Neuronal stem cell (in vitro differentiated cells): ENCODE measurements at regions not wholly inside any gene's neighbourhood (a gene's known extent, or its start where the extent isn't known, plus 50 kb on each side); places are given as distances from the start of the nearest gene placed in this dataset.

ENCODE experiments used
- DNase-seq: peaks from one replicate; pipeline ENCODE4 v3.0.0-alpha.2; 2013; ENCODE audit warnings: low spot score
- H2AFZ ChIP-seq: one replicate; pipeline ENCODE4 v1.6.1; 2013; ENCODE audit warnings: mild to moderate bottlenecking, low read length, inconsistent platforms
- H2AK5ac ChIP-seq: 2 replicates; pipeline ENCODE4 v1.6.1; 2013; ENCODE audit warnings: low read depth, mild to moderate bottlenecking, inconsistent platforms, low read length, moderate library complexity, mixed read lengths
- H2BK120ac ChIP-seq: 2 replicates; pipeline ENCODE4 v1.6.1; 2013; ENCODE audit warnings: low read depth, mild to moderate bottlenecking, inconsistent platforms, low read length, moderate library complexity, mixed read lengths
- H2BK12ac ChIP-seq: one replicate; pipeline ENCODE4 v1.6.1; 2013; ENCODE audit warnings: low read length, inconsistent platforms
- H2BK15ac ChIP-seq: 2 replicates; pipeline ENCODE4 v1.6.1; 2013; ENCODE audit warnings: mild to moderate bottlenecking, low read length, inconsistent platforms, mixed read lengths
- H2BK5ac ChIP-seq: one replicate; pipeline ENCODE4 v1.6.1; 2013; ENCODE audit warnings: inconsistent platforms, mild to moderate bottlenecking, low read length, moderate library complexity
- H3K14ac ChIP-seq: one replicate; pipeline ENCODE4 v1.6.1; 2013; ENCODE audit warnings: low read length, inconsistent platforms
- H3K18ac ChIP-seq: 2 replicates; pipeline ENCODE4 v1.6.1; 2013; ENCODE audit warnings: low read length, inconsistent platforms
- H3K23ac ChIP-seq: 2 replicates; pipeline ENCODE4 v1.6.1; 2013; ENCODE audit warnings: low read depth, mild to moderate bottlenecking, mixed read lengths, low read length, inconsistent platforms; ENCODE audit not compliant: poor library complexity
- H3K27ac ChIP-seq: replicated peaks from 3 replicates; pipeline ENCODE4 v1.5.1; 2013; ENCODE audit warnings: low read length, inconsistent platforms
- H3K27me3 ChIP-seq, 3 experiments: 2 replicates each; pipeline ENCODE4 v1.6.1; 2013; ENCODE audit warnings: low read length in 3 of 3, mild to moderate bottlenecking in 2 of 3, inconsistent platforms in 1 of 3, low read depth in 1 of 3, mixed read lengths in 1 of 3, moderate library complexity in 1 of 3; ENCODE audit not compliant: control insufficient read depth in 3 of 3, insufficient read depth in 3 of 3
- H3K36me3 ChIP-seq, 2 donors: replicated peaks in 1 of 2; 2 replicates each; pipeline ENCODE4 v1.6.1; 2013; ENCODE audit warnings: low read length in 2 of 2; ENCODE audit not compliant: control insufficient read depth in 2 of 2, insufficient read depth in 2 of 2
- H3K4ac ChIP-seq: 2 replicates; pipeline ENCODE4 v1.6.1; 2013; ENCODE audit warnings: inconsistent platforms, mild to moderate bottlenecking, low read length, moderate library complexity
- H3K4me1 ChIP-seq, 2 donors: 1 replicate in 1 of 2; 2 replicates in 1 of 2; pipeline ENCODE4 v1.6.1; 2013; ENCODE audit warnings: low read length in 2 of 2, low read depth in 1 of 2; ENCODE audit not compliant: control insufficient read depth in 2 of 2, insufficient read depth in 1 of 2
- H3K4me2 ChIP-seq: one replicate; pipeline ENCODE4 v1.6.1; 2013; ENCODE audit warnings: mild to moderate bottlenecking, low read length, inconsistent platforms; ENCODE audit not compliant: insufficient read depth, poor library complexity, severe bottlenecking
- H3K4me3 ChIP-seq, 2 donors: 2 replicates each; pipeline ENCODE4 v1.5.1; 2013; ENCODE audit warnings: low read length in 2 of 2, mild to moderate bottlenecking in 2 of 2, inconsistent platforms in 1 of 2, moderate library complexity in 1 of 2
- H3K79me1 ChIP-seq: one replicate; pipeline ENCODE4 v1.6.1; 2013; ENCODE audit warnings: low read depth, mild to moderate bottlenecking, inconsistent platforms, low read length, moderate library complexity
- H3K9ac ChIP-seq: one replicate; pipeline ENCODE4 v1.6.1; 2013; ENCODE audit warnings: mild to moderate bottlenecking, low read depth, low read length, inconsistent platforms; ENCODE audit not compliant: poor library complexity
- H3K9me3 ChIP-seq, 2 donors: replicated peaks in 1 of 2; 2 replicates each; pipeline versions ENCODE3 to v1.6.1; 2013; ENCODE audit warnings: low read length in 2 of 2, mild to moderate bottlenecking in 2 of 2, inconsistent platforms in 1 of 2, low read depth in 1 of 2, mixed read lengths in 1 of 2, moderate library complexity in 1 of 2; ENCODE audit not compliant: control insufficient read depth in 2 of 2, insufficient read depth in 1 of 2
- H4K8ac ChIP-seq: one replicate; pipeline ENCODE4 v1.6.1; 2013; ENCODE audit warnings: low read depth, mild to moderate bottlenecking, inconsistent platforms, low read length, moderate library complexity
- H4K91ac ChIP-seq: one replicate; pipeline ENCODE4 v1.6.1; 2013; ENCODE audit warnings: low read length, low read depth, mild to moderate bottlenecking, inconsistent platforms; ENCODE audit not compliant: poor library complexity
- WGBS, 2 donors: extraction: QIAGEN DNeasy Blood & Tissue Kit; methylation state at CpG; one replicate each; pipeline ENCODE4 v1.1.7; 2013; ENCODE audit warnings: missing lambda C conversion rate in 2 of 2, mixed read lengths in 1 of 2; ENCODE audit not compliant: insufficient read length in 2 of 2, insufficient replicate concordance in 1 of 2; ENCODE audit errors: extremely low coverage in 2 of 2; 5-methylcytosine and 5-hydroxymethylcytosine counted together

DNA sequence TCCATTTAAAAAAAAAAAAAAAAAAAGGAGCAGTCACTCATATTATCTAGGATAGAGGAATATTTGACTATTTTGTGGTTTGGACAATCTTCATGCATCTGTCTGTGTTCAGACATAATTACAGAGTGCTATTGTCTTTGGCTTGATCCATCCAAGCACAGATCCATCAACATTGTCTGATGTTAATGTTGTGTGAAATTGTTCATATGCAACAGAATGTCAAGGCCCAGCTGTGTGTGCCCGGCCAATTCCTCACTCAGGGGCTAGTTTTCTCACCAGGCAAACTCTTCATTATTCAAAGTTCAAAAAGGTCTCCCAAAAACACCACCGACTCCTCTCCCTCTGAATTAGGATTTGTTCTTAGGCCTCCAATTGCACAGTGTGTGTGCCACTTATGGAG lies 324.9 kb upstream of the TMTC1 start:
- Histone ChIP-seq H2BK12ac (no peak overlapping the region), H3K27ac (no peak overlapping the region), H3K9me3 (peaks cover 0 to 5% of the 10 kb centered on the region in 2 donors), H3K4ac (no peak overlapping the region), H3K4me1 (no peaks in the 10 kb centered on the region), H3K23ac (no peak overlapping the region), H3K4me2 (no peak overlapping the region), H2BK120ac (no peak overlapping the region), H2BK5ac (no peak overlapping the region), H3K36me3 (no peaks in the 10 kb centered on the region), H4K8ac (no peak overlapping the region), H4K91ac (no peak overlapping the region), H3K18ac (no peak overlapping the region), H2AFZ (no peak overlapping the region), H3K27me3 (no peaks in the 10 kb centered on the region), H2BK15ac (no peak overlapping the region), H3K4me3 (no peak overlapping the region), H2AK5ac (no peak overlapping the region), H3K79me1 (no peaks in the 10 kb centered on the region), H3K14ac (no peak overlapping the region), H3K9ac (no peak overlapping the region)
- DNase-seq: no peak
- WGBS, 2 donors: no CpG with 5 or more reads among the region's 2 CpGs

DNA sequence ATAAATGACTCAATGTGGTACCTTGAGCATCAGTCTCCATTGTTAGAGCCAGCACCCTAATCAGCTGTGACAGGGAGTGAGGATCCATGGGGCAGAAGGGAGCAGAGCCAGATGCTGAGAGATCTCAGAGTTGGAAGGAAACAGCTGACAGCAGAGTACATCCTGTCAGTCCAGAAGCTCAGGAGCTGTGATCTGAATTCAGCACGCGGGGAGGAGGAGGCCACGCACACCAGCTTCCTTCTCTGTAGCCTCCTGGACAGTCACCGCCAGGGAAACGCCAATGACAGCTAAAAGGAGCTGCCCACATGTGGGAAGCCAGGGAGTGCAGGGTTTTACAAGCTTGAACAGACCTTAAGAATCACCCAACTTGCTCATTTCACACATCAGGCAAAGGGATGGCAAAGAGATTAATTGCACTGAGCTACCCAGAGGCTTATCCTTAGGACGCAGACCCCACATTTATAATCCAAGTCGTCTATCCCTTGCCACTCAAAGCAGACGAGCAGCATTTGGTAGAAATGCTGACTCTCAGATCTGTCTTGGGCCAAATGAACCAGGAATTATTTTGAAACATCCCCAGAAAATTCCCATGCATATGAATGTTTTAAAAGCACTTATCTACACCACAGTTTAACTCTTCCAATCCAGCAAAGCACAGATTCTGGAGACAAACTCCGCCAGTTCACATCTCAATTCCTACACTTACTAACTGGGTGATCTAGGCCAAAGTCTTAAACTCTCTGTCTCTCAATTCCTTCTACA lies 322.6 kb upstream of the TMTC1 start:
- no peaks in the 10 kb centered on the region for H3K27me3 ChIP-seq
- no peak overlapping the region for H2BK15ac ChIP-seq
- H3K4me1 ChIP-seq: no peaks in the 10 kb centered on the region
- H3K27ac ChIP-seq: no peak overlapping the region
- peaks cover 0 to 5% of the 10 kb centered on the region in 2 donors for H3K9me3 ChIP-seq
- H2AFZ ChIP-seq: peak overlapping the region; percentile 45
- no peak overlapping the region for H3K4me2 ChIP-seq
- H4K8ac ChIP-seq: no peak overlapping the region
- H2BK5ac ChIP-seq: no peak overlapping the region
- no peak overlapping the region for H4K91ac ChIP-seq
- H3K4ac ChIP-seq: no peak overlapping the region
- H3K9ac ChIP-seq: no peak overlapping the region
- H2AK5ac ChIP-seq: no peak overlapping the region
- H3K14ac ChIP-seq: no peak overlapping the region
- no peak overlapping the region for H2BK12ac ChIP-seq
- no peaks in the 10 kb centered on the region for H3K36me3 ChIP-seq
- H2BK120ac ChIP-seq: no peak overlapping the region
- no peak overlapping the region for H3K23ac ChIP-seq
- H3K79me1 ChIP-seq: no peaks in the 10 kb centered on the region
- WGBS, 2 donors: no CpG with 5 or more reads among the region's 9 CpGs
- DNase-seq: no peak
- no peak overlapping the region for H3K18ac ChIP-seq
- H3K4me3 ChIP-seq: no peak overlapping the region

DNA sequence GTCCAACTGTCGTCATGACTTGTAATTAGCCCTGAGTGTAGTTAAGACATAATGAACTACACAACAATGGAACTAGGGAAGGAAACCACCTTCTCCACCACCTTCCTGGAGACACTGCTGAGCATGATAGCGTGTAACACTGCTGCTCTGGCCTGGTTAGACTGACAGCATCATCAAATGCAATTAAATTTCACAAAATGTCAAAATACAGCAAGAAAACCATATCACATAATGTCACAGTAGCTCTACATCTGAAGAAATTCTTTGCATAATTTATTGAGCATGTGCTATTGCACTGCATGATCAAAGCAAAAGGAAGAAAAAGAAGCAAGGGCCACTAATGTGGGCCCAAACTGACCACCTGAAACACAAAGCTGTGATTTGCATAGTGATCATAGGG lies 321.8 kb upstream of the TMTC1 start:
- Histone ChIP-seq H3K79me1 (no peaks in the 10 kb centered on the region), H3K27me3 (no peaks in the 10 kb centered on the region), H3K4me3 (no peak overlapping the region), H3K4me1 (no peaks in the 10 kb centered on the region), H3K23ac (no peak overlapping the region), H3K36me3 (no peaks in the 10 kb centered on the region), H3K27ac (no peak overlapping the region), H2AFZ (no peak overlapping the region), H2BK15ac (no peak overlapping the region), H3K14ac (no peak overlapping the region), H3K9me3 (peaks cover 0 to 5% of the 10 kb centered on the region in 2 donors), H3K4ac (no peak overlapping the region), H2BK5ac (no peak overlapping the region), H2AK5ac (no peak overlapping the region), H4K8ac (no peak overlapping the region), H3K9ac (no peak overlapping the region), H3K4me2 (no peak overlapping the region), H3K18ac (no peak overlapping the region), H2BK12ac (no peak overlapping the region), H2BK120ac (no peak overlapping the region), H4K91ac (no peak overlapping the region)
- no CpG with 5 or more reads among the region's 2 CpGs for WGBS, 2 donors
- no peak for DNase-seq

DNA sequence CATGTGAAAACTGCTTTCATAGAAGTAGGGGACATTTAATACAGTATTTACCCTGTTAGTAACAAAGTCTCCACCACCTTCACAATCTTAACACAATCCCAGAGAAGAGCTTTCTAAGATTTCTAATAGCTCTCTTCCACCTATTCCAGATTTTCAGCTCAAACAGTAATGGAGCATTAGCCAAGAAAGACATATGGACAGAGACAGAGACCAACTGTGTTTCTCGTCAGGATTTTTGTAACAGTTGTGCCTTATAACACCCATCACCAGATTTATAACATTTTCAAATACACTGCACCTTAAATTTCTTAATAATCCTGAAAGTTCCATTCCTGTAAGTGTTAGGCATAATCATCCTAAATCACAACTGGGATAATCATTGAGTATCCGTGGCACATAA lies 321.2 kb upstream of the TMTC1 start:
- peaks cover 0 to 5% of the 10 kb centered on the region in 2 donors for H3K9me3 ChIP-seq
- no peak overlapping the region for H3K23ac ChIP-seq
- H3K9ac ChIP-seq: no peak overlapping the region
- H2AFZ ChIP-seq: no peak overlapping the region
- H2BK15ac ChIP-seq: no peak overlapping the region
- H3K4ac ChIP-seq: no peak overlapping the region
- H3K4me3 ChIP-seq: no peak overlapping the region
- H3K36me3 ChIP-seq: no peaks in the 10 kb centered on the region
- DNase-seq: no peak
- no peak overlapping the region for H2BK5ac ChIP-seq
- no peaks in the 10 kb centered on the region for H3K27me3 ChIP-seq
- no peak overlapping the region for H2AK5ac ChIP-seq
- no peaks in the 10 kb centered on the region for H3K4me1 ChIP-seq
- no peak overlapping the region for H3K4me2 ChIP-seq
- H3K18ac ChIP-seq: no peak overlapping the region
- no peak overlapping the region for H2BK120ac ChIP-seq
- no peak overlapping the region for H3K27ac ChIP-seq
- WGBS, 2 donors: no CpG with 5 or more reads among the region's 2 CpGs
- no peaks in the 10 kb centered on the region for H3K79me1 ChIP-seq
- no peak overlapping the region for H2BK12ac ChIP-seq
- H4K8ac ChIP-seq: no peak overlapping the region
- H4K91ac ChIP-seq: no peak overlapping the region
- no peak overlapping the region for H3K14ac ChIP-seq
